ENCODE measurements at regions not wholly inside any gene's neighbourhood (a gene's known extent, or its start where the extent isn't known, plus 50 kb on each side); places are given as distances from the start of the nearest gene placed in this dataset.
"Not testable (repeated sequence)": the region's sequence is repeated elsewhere in the genome, so short reads cannot be mapped to it uniquely, and the experiment has no call there.

GRCh38 chr5:106047341-106047740 is 1623.4 kb downstream of the EFNA5 start:
- TF ChIP-seq, protein P1, sequence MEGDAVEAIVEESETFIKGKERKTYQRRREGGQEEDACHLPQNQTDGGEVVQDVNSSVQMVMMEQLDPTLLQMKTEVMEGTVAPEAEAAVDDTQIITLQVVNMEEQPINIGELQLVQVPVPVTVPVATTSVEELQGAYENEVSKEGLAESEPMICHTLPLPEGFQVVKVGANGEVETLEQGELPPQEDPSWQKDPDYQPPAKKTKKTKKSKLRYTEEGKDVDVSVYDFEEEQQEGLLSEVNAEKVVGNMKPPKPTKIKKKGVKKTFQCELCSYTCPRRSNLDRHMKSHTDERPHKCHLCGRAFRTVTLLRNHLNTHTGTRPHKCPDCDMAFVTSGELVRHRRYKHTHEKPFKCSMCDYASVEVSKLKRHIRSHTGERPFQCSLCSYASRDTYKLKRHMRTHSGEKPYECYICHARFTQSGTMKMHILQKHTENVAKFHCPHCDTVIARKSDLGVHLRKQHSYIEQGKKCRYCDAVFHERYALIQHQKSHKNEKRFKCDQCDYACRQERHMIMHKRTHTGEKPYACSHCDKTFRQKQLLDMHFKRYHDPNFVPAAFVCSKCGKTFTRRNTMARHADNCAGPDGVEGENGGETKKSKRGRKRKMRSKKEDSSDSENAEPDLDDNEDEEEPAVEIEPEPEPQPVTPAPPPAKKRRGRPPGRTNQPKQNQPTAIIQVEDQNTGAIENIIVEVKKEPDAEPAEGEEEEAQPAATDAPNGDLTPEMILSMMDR (IDR thresholded peaks at IDR 0.05), result no peak
- Histone ChIP-seq H3K27ac (no peak overlapping the region), H3K9me3 (no peaks in the 10 kb centered on the region), H3K4me3 (ENCODE audit: low read depth in 1 of 2, low read length in 1 of 2) (no peak overlapping the region), H3K27me3 (no peaks in the 10 kb centered on the region), H3K4me1 (ENCODE audit: control insufficient read depth in 1 of 2, insufficient read depth in 1 of 2, low read depth in 1 of 2, low read length in 1 of 2) (no peaks in the 10 kb centered on the region), H3K36me3 (no peaks in the 10 kb centered on the region)

- H3K27ac ChIP-seq; H3K27me3 ChIP-seq; H3K4me3 ChIP-seq (ENCODE audit: low read depth in 1 of 2, low read length in 1 of 2); H3K9me3 ChIP-seq; H3K4me1 ChIP-seq (ENCODE audit: control insufficient read depth in 1 of 2, insufficient read depth in 1 of 2, low read depth in 1 of 2, low read length in 1 of 2); H3K36me3 ChIP-seq: not testable (repeated sequence)
Observed at GRCh38 chr5:106032069-106032468, 1638.7 kb downstream of the EFNA5 start.

- no peaks in the 10 kb centered on the region for H3K36me3 ChIP-seq
- no peaks in the 10 kb centered on the region for H3K9me3 ChIP-seq
- H3K4me1 ChIP-seq (ENCODE audit: control insufficient read depth in 1 of 2, insufficient read depth in 1 of 2, low read depth in 1 of 2, low read length in 1 of 2), result no peaks in the 10 kb centered on the region
- H3K4me3 ChIP-seq (ENCODE audit: low read depth in 1 of 2, low read length in 1 of 2), result no peak overlapping the region
- TF ChIP-seq, protein P1 (IDR thresholded peaks at IDR 0.05), result no peak
- no peak overlapping the region for H3K27ac ChIP-seq
- H3K27me3 ChIP-seq, result no peaks in the 10 kb centered on the region
Observed at GRCh38 chr5:106028314-106028713, 1642.4 kb downstream of the EFNA5 start.

GRCh38 chr5:106020894-106021293 is 1649.8 kb downstream of the EFNA5 start:
- Histone ChIP-seq H3K9me3 (no peaks in the 10 kb centered on the region), H3K27ac (no peak overlapping the region), H3K4me1 (ENCODE audit: control insufficient read depth in 1 of 2, insufficient read depth in 1 of 2, low read depth in 1 of 2, low read length in 1 of 2) (no peaks in the 10 kb centered on the region), H3K36me3 (no peaks in the 10 kb centered on the region), H3K4me3 (ENCODE audit: low read depth in 1 of 2, low read length in 1 of 2) (no peak overlapping the region), H3K27me3 (no peaks in the 10 kb centered on the region)
- TF ChIP-seq, protein P1 (IDR thresholded peaks at IDR 0.05), result no peak

DNA sequence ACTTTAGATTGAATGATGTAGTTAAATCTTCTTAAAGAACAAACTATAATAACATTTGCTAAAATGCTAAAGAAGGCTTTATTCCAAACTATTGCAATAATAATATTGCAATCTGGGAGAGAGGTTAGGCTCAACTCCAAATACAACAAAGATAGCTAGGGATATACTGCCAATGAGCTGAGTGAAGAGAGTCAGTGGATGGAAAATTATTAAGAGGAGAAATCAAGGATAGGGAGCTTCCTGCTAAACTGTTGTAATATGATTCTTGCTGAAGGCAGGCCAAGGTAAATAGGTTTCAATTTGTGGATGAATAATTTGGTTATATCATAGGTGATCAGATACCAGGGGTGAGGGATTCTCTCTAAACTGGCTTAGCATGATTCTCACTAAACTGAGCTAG is 1651.5 kb downstream of the EFNA5 start:
- TF ChIP-seq, protein P1 (IDR thresholded peaks at IDR 0.05), result no peak
- Histone ChIP-seq H3K4me3 (ENCODE audit: low read depth in 1 of 2, low read length in 1 of 2) (no peak overlapping the region), H3K9me3 (no peaks in the 10 kb centered on the region), H3K27me3 (no peaks in the 10 kb centered on the region), H3K27ac (no peak overlapping the region), H3K4me1 (ENCODE audit: control insufficient read depth in 1 of 2, insufficient read depth in 1 of 2, low read depth in 1 of 2, low read length in 1 of 2) (no peaks in the 10 kb centered on the region), H3K36me3 (no peaks in the 10 kb centered on the region)

- Histone ChIP-seq H3K9me3 (no peaks in the 10 kb centered on the region), H3K4me1 (ENCODE audit: control insufficient read depth in 1 of 2, insufficient read depth in 1 of 2, low read depth in 1 of 2, low read length in 1 of 2) (no peaks in the 10 kb centered on the region), H3K36me3 (no peaks in the 10 kb centered on the region), H3K4me3 (ENCODE audit: low read depth in 1 of 2, low read length in 1 of 2) (no peak overlapping the region), H3K27me3 (no peaks in the 10 kb centered on the region), H3K27ac (no peak overlapping the region)
- TF ChIP-seq, protein P1 (IDR thresholded peaks at IDR 0.05), result no peak
Observed at GRCh38 chr5:106017243-106017857, 1653.4 kb downstream of the EFNA5 start.

Measured in neutrophil (primary cell).